K562 (cell line): ENCODE measurements at regions not wholly inside any gene's neighbourhood (a gene's known extent, or its start where the extent isn't known, plus 50 kb on each side); places are given as distances from the start of the nearest gene placed in this dataset.

Source experiments
- ATAC-seq: fragments of 200-7000 bp; cut with Tn5 transposase; 3 replicates; pipeline ENCODE4 v1.9.1; 2020; ENCODE audit warnings: moderate library complexity
- BruUV-seq: library from RNA; stranded (reverse); fragments of 400-500 nt; replicated peaks from 2 replicates; lab custom pipeline; 2021; lab: Mats Ljungman, UMichigan
- CTCF ChIA-PET: fragments of 300-600 bp; formaldehyde crosslinking; extraction: SDS; loops from one replicate; lab custom pipeline; 2021; ENCODE audit warnings: low intra/inter-chr PET ratio; lab: Yijun Ruan, JAX
- POLR2A ChIA-PET: fragments of 300-600, 350-650 bp; sonication (Branson Sonifier 250); formaldehyde crosslinking; extraction: SDS; loops from one replicate; lab custom pipeline; 2021; ENCODE audit warnings: antibody characterized with exemption, inconsistent platforms; lab: Yijun Ruan, JAX
- DNase-seq, 4 experiments: peaks; one replicate each; pipeline versions ENCODE4 v3.0.0 to v3.0.0-alpha.2; 2011 to 2018; ENCODE audit warnings: low spot score in 3 of 4, mixed read lengths in 3 of 4; ENCODE audit errors: extremely low read depth in 1 of 4
- FAIRE-seq: peaks from 2 replicates; lab custom pipeline; 2011; peaks lifted over from hg19 to GRCh38; lab: Jason Lieb, UNC
- H2AFZ ChIP-seq: 2 replicates; pipeline ENCODE4 v1.6.0; 2011; ENCODE audit warnings: low read depth, low read length, control low read depth, inconsistent platforms
- H3K27ac ChIP-seq: fragments of 200-600 bp; 3 replicates; pipeline ENCODE4 v1.8.0; 2011; ENCODE audit warnings: low read depth, mild to moderate bottlenecking, control low read depth, inconsistent platforms, low read length, moderate library complexity, mixed read lengths; ENCODE audit errors: extremely low read depth
- H3K27me3 ChIP-seq, 2 experiments: fragments of 300-600 bp in 1 of 2; 2 replicates in 1 of 2; 3 replicates in 1 of 2; pipeline versions ENCODE4 v1.6.0 to v1.8.0; 2011; ENCODE audit warnings: inconsistent platforms in 2 of 2, low read length in 2 of 2, mild to moderate bottlenecking in 1 of 2, mixed read lengths in 1 of 2, moderate library complexity in 1 of 2; ENCODE audit not compliant: control insufficient read depth in 2 of 2, insufficient read depth in 2 of 2
- H3K36me3 ChIP-seq: fragments of 300-600 bp; 3 replicates; pipeline ENCODE4 v1.8.0; 2011; ENCODE audit warnings: mild to moderate bottlenecking, low read length, inconsistent platforms; ENCODE audit not compliant: control insufficient read depth, insufficient read depth
- H3K4me1 ChIP-seq, 2 experiments: fragments of 200-600 bp in 1 of 2; replicated peaks in 1 of 2; 2 replicates in 1 of 2; 3 replicates in 1 of 2; pipeline versions ENCODE4 v1.5.1 to v1.8.0; 2011; ENCODE audit warnings: inconsistent platforms in 2 of 2, low read length in 2 of 2, mild to moderate bottlenecking in 1 of 2, mixed read lengths in 1 of 2, moderate library complexity in 1 of 2; ENCODE audit not compliant: control insufficient read depth in 2 of 2, insufficient read depth in 2 of 2
- H3K4me2 ChIP-seq: 2 replicates; pipeline ENCODE4 v1.6.1; 2011; ENCODE audit warnings: low read length, control low read depth, inconsistent platforms, mixed read lengths; ENCODE audit not compliant: insufficient read depth
- H3K4me3 ChIP-seq: fragments of 200-600 bp; sonication (generic), shearing (Covaris generic); 2 replicates; pipeline ENCODE4 v1.5.1; 2016; ENCODE audit warnings: control low read depth, inconsistent platforms
- H3K79me2 ChIP-seq: fragments of 200-600 bp; 3 replicates; pipeline ENCODE4 v1.8.0; 2011; ENCODE audit warnings: low read length, inconsistent platforms; ENCODE audit not compliant: control insufficient read depth, insufficient read depth
- H3K9ac ChIP-seq, 2 experiments: 2 replicates each; pipeline versions ENCODE4 v1.6.0 to v1.6.1; 2011; ENCODE audit warnings: low read depth in 2 of 2, low read length in 2 of 2, control low read depth in 1 of 2, inconsistent platforms in 1 of 2, mild to moderate bottlenecking in 1 of 2, mixed read lengths in 1 of 2; ENCODE audit not compliant: insufficient read depth in 1 of 2
- H3K9me1 ChIP-seq: one replicate; pipeline ENCODE4 v1.6.0; 2011; ENCODE audit warnings: inconsistent platforms, mild to moderate bottlenecking, low read length, moderate library complexity; ENCODE audit not compliant: control insufficient read depth, insufficient read depth
- H3K9me3 ChIP-seq: replicated peaks from 2 replicates; pipeline ENCODE4 v1.5.1; 2011; ENCODE audit warnings: low read depth, low read length, inconsistent platforms; ENCODE audit not compliant: control insufficient read depth, insufficient read depth
- H4K20me1 ChIP-seq: replicated peaks from 2 replicates; pipeline ENCODE4 v1.6.1; 2011; ENCODE audit warnings: low read length, inconsistent platforms, mixed read lengths; ENCODE audit not compliant: control insufficient read depth, insufficient read depth
- ATF7 ChIP-seq: fragments of 450-650 bp; IDR thresholded peaks from 2 replicates; pipeline ENCODE4 v1.7.1; 2014; ENCODE audit warnings: mild to moderate bottlenecking, moderate library complexity
- CREB1 ChIP-seq, 2 experiments: sonication (generic) in 1 of 2; formaldehyde crosslinking in 1 of 2; IDR thresholded peaks; 2 replicates each; pipeline versions ENCODE4 v1.6.1 to v1.8.0; 2012 to 2022; ENCODE audit warnings: inconsistent platforms in 1 of 2, mild to moderate bottlenecking in 1 of 2, missing genetic modification reagents in 1 of 2, moderate library complexity in 1 of 2
- ELF4 ChIP-seq: fragments of 450-650 bp; formaldehyde crosslinking; IDR thresholded peaks from 2 replicates; pipeline ENCODE4 v1.4.0; 2022; ENCODE audit warnings: missing genetic modification characterization
- GATA2 ChIP-seq: sonication (generic); formaldehyde crosslinking; IDR thresholded peaks from 2 replicates; pipeline ENCODE4 v1.4.0; 2020; ENCODE audit warnings: mild to moderate bottlenecking, missing genetic modification reagents
- KDM5B ChIP-seq: fragments of 200-600 bp; sonication (generic); IDR thresholded peaks from 2 replicates; pipeline ENCODE4 v1.6.1; 2012; ENCODE audit warnings: low read depth, mild to moderate bottlenecking, moderate library complexity, low read length, control low read depth, inconsistent platforms; ENCODE audit not compliant: insufficient replicate concordance
- OTX1 ChIP-seq: fragments of 450-650 bp; formaldehyde crosslinking; IDR thresholded peaks from 2 replicates; pipeline ENCODE4 v1.4.0; 2022; ENCODE audit warnings: mild to moderate bottlenecking
- RBM22 ChIP-seq: fragments of 200-400 bp; formaldehyde crosslinking; IDR thresholded peaks from 2 replicates; pipeline ENCODE4 v1.6.1; 2018; ENCODE audit warnings: low read length, low read depth; ENCODE audit not compliant: poor library complexity, severe bottlenecking
- SRSF1 ChIP-seq: fragments of 200-400 bp; formaldehyde crosslinking; IDR thresholded peaks from 2 replicates; pipeline ENCODE4 v1.6.1; 2017; ENCODE audit warnings: mild to moderate bottlenecking, low read depth, low read length, moderate library complexity
- TBL1XR1 ChIP-seq, 2 experiments: IDR thresholded peaks; 2 replicates each; pipeline ENCODE4 v1.6.1; 2012; ENCODE audit warnings: improper control_type of control experiment in 2 of 2, low read length in 2 of 2, mild to moderate bottlenecking in 1 of 2
- ZC3H11A ChIP-seq: IDR thresholded peaks from 2 replicates; pipeline ENCODE4 v1.6.1; 2012; ENCODE audit warnings: low read depth, low read length, improper control_type of control experiment
- ZNF586 ChIP-seq: fragments of 450-650 bp; formaldehyde crosslinking; conservative IDR thresholded peaks from 2 replicates; pipeline ENCODE4 v1.4.0; 2020; ENCODE audit warnings: mild to moderate bottlenecking, moderate library complexity
- ZNF696 ChIP-seq: fragments of 250-450 bp; sonication (Bioruptor Pico); conservative IDR thresholded peaks from 2 replicates; pipeline ENCODE4 v1.4.0; 2020; ENCODE audit warnings: mild to moderate bottlenecking, moderate library complexity
- WGBS: fragments of 100-300 bp; shearing (Covaris generic); methylation state at CpG from one replicate; pipeline ENCODE4 v1.1.6; 2016; ENCODE audit warnings: low coverage, mixed read lengths; ENCODE audit not compliant: insufficient coverage; ENCODE audit errors: missing lambda C conversion rate; 5-methylcytosine and 5-hydroxymethylcytosine counted together
- in situ Hi-C: fragments of 300-500 bp; cut with MboI; formaldehyde crosslinking; loops from 4 replicates; pipeline ENCODE4 v1.15.0; 2018; ENCODE audit warnings: inconsistent platforms, mixed read lengths
- intact Hi-C: fragments of 100-400 bp; cut with micrococcal nuclease; formaldehyde crosslinking; loops from 2 replicates; pipeline ENCODE4 v1.14.2; 2022
- TF ChIP-seq, protein P1 (sequence below): fragments of 450-650 bp; IDR thresholded peaks from 2 replicates; pipeline ENCODE4 v1.6.1; 2016; ENCODE audit warnings: low read depth

DNA sequence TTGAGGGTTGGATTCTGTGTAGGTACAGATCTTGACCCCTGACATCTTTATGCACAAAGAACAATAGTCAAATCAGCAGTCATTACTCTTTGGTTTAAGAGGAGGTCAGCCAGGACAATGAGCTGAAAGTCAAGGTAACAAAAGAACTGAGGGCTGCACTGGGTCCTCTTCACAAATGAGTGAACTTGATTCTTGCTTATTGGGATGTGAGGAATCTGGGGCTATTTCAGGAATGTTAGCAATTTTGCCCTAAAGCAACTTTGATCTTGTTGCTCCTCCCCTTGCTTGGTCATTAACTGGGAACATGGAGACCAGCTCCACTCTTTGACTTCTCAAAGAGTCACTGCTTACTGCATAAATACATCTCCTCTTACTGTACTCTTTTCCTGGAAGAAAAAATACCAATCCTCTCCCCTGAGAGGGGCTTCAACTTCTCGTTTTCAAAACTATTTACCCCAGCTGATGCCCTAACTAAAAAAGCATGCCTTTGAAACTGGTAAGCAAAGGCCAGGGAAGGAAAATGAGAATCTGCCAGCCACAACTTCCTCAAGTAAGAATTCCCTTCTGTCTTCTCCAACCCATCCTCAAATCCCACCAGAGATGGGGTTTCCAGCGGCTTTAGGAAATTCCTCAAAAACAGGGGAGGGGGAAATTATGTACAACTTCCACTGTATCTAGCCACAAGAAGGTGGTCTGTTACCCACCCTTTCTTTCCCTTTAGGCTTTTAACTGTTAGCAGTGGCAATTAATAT is 368.3 kb downstream of the ENC1 start:
- ATAC-seq (no peak), DNase-seq (no peak), FAIRE-seq (no peak)
- Histone ChIP-seq H3K4me1 (no peaks in the 10 kb centered on the region), H3K36me3 (no peaks in the 10 kb centered on the region), H3K27me3 (peaks cover 7 to 10% of the 10 kb centered on the region in 2 experiments), H3K4me2 (no peak overlapping the region), H3K9me1 (no peaks in the 10 kb centered on the region), H3K9ac (no peak overlapping the region), H4K20me1 (no peaks in the 10 kb centered on the region), H3K4me3 (no peak overlapping the region), H2AFZ (no peak overlapping the region), H3K9me3 (no peaks in the 10 kb centered on the region), H3K79me2 (no peaks in the 10 kb centered on the region), H3K27ac (no peak overlapping the region)
- intact Hi-C loops: no loop called here
- no peak for TF ChIP-seq TBL1XR1 (IDR thresholded peaks at IDR 0.05; ENCODE audit: low read length in 2 of 2)
- no peak for TF ChIP-seq GATA2 (CRISPR knock-in tag)
- TF ChIP-seq CREB1 (IDR thresholded peaks at IDR 0.05): no peak
- no peak for TF ChIP-seq CREB1 (CRISPR knock-in tag; IDR thresholded peaks at IDR 0.05)
- TF ChIP-seq KDM5B: no peak
- TF ChIP-seq, protein P1, sequence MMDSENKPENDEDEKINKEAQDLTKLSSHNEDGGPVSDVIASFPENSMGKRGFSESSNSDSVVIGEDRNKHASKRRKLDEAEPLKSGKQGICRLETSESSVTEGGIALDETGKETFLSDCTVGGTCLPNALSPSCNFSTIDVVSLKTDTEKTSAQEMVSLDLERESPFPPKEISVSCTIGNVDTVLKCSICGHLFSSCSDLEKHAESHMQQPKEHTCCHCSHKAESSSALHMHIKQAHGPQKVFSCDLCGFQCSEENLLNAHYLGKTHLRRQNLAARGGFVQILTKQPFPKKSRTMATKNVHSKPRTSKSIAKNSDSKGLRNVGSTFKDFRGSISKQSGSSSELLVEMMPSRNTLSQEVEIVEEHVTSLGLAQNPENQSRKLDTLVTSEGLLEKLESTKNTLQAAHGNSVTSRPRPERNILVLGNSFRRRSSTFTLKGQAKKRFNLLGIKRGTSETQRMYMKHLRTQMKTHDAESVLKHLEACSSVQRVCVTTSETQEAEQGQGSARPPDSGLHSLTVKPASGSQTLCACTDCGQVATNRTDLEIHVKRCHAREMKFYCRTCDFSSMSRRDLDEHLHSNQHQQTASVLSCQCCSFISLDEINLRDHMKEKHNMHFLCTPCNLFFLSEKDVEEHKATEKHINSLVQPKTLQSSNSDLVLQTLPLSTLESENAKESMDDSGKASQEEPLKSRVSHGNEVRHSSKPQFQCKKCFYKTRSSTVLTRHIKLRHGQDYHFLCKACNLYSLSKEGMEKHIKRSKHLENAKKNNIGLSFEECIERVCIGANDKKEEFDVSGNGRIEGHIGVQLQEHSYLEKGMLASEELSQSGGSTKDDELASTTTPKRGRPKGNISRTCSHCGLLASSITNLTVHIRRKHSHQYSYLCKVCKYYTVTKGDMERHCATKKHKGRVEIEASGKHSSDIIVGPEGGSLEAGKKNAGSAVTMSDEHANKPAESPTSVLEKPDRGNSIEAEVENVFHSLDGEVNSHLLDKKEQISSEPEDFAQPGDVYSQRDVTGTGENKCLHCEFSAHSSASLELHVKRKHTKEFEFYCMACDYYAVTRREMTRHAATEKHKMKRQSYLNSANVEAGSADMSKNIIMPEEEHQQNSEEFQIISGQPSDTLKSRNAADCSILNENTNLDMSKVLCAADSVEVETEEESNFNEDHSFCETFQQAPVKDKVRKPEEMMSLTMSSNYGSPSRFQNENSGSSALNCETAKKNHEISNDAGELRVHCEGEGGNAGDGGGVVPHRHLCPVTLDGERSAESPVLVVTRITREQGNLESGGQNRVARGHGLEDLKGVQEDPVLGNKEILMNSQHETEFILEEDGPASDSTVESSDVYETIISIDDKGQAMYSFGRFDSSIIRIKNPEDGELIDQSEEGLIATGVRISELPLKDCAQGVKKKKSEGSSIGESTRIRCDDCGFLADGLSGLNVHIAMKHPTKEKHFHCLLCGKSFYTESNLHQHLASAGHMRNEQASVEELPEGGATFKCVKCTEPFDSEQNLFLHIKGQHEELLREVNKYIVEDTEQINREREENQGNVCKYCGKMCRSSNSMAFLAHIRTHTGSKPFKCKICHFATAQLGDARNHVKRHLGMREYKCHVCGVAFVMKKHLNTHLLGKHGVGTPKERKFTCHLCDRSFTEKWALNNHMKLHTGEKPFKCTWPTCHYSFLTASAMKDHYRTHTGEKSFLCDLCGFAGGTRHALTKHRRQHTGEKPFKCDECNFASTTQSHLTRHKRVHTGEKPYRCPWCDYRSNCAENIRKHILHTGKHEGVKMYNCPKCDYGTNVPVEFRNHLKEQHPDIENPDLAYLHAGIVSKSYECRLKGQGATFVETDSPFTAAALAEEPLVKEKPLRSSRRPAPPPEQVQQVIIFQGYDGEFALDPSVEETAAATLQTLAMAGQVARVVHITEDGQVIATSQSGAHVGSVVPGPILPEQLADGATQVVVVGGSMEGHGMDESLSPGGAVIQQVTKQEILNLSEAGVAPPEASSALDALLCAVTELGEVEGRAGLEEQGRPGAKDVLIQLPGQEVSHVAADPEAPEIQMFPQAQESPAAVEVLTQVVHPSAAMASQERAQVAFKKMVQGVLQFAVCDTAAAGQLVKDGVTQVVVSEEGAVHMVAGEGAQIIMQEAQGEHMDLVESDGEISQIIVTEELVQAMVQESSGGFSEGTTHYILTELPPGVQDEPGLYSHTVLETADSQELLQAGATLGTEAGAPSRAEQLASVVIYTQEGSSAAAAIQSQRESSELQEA: no peak
- TF ChIP-seq ZNF586: no peak
- TF ChIP-seq RBM22: no peak
- no peak for TF ChIP-seq SRSF1
- no peak for TF ChIP-seq OTX1 (CRISPR knock-in tag)
- no peak for TF ChIP-seq ELF4 (CRISPR knock-in tag)
- TF ChIP-seq ATF7: no peak
- TF ChIP-seq ZNF696 (CRISPR knock-in tag): no peak
- no peak for TF ChIP-seq ZC3H11A
- ChIA-PET POLR2A (no interaction called here), CTCF (no interaction called here)
- 3% methylated on average over 2 of the region's 2 CpGs for WGBS
- BruUV-seq: no TSS peak
- in situ Hi-C loops: no loop called here
